ENCODE measurements at regions not wholly inside any gene's neighbourhood (a gene's known extent, or its start where the extent isn't known, plus 50 kb on each side); places are given as distances from the start of the nearest gene placed in this dataset.

DNA sequence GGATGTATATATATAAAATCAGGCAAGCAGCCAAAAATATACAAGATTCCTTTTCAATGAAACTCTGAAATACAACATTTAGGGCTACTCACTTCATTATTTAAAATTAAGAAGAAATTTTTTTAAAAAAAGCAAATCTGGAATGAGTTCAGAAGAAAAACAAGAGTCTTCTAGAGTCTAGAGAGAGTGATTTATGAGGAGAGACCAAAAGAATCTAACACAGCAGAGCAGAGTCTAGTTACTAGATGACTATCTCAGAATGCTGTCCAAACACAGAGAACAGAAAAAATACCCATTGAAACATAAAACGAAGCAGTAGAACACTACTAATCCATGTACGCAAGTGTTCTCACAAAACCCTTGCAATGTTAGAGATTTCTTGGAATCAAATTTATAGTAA lies 275.2 kb upstream of the CBLB start:
- no peak for TF ChIP-seq CTCF (IDR thresholded peaks at IDR 0.05; ENCODE audit: borderline replicate concordance, extremely low read depth, low read length, poor library complexity, severe bottlenecking)
- TF ChIP-seq EZH2 (IDR thresholded peaks at IDR 0.05; ENCODE audit: borderline replicate concordance, low read depth, low read length, severe bottlenecking), result no peak
